Calu3 (cell line): ENCODE measurements at regions not wholly inside any gene's neighbourhood (a gene's known extent, or its start where the extent isn't known, plus 50 kb on each side); places are given as distances from the start of the nearest gene placed in this dataset.

Experiments
- BruUV-seq: library from RNA; stranded (reverse); fragments of 400-500 nt; replicated peaks from 2 replicates; lab custom pipeline; 2021; lab: Mats Ljungman, UMichigan
- CTCF ChIA-PET: fragments of 300-600 bp; sonication (Branson Sonifier 250); formaldehyde crosslinking; loops from one replicate; lab custom pipeline; 2022; ENCODE audit warnings: antibody characterized with exemption; lab: Charles Lee
- DNase-seq: peaks from one replicate; pipeline ENCODE4 v3.0.0; 2022
- H3K27ac Mint-ChIP-seq: one replicate; pipeline ENCODE4 v1.8.0; 2022; ENCODE audit warnings: mixed read lengths; ENCODE audit not compliant: unreplicated experiment
- H3K27me3 Mint-ChIP-seq: one replicate; pipeline ENCODE4 v1.8.0; 2022; ENCODE audit warnings: mixed read lengths; ENCODE audit not compliant: unreplicated experiment
- H3K36me3 Mint-ChIP-seq: one replicate; pipeline ENCODE4 v1.8.0; 2022; ENCODE audit warnings: mild to moderate bottlenecking, moderate library complexity, mixed read lengths; ENCODE audit not compliant: insufficient read depth, unreplicated experiment
- H3K4me1 Mint-ChIP-seq: one replicate; pipeline ENCODE4 v1.8.0; 2022; ENCODE audit warnings: mild to moderate bottlenecking, low read depth, mixed read lengths; ENCODE audit not compliant: unreplicated experiment
- H3K4me3 Mint-ChIP-seq: one replicate; pipeline ENCODE4 v1.8.0; 2022; ENCODE audit warnings: mild to moderate bottlenecking, low read depth, moderate library complexity, mixed read lengths; ENCODE audit not compliant: unreplicated experiment
- H3K9me3 Mint-ChIP-seq: one replicate; pipeline ENCODE4 v1.8.0; 2022; ENCODE audit warnings: low read depth, mixed read lengths; ENCODE audit not compliant: unreplicated experiment
- CTCF ChIP-seq: fragments of 200-600 bp; IDR thresholded peaks from one replicate; pipeline ENCODE4 v1.8.0; 2022; ENCODE audit warnings: antibody characterized with exemption; ENCODE audit not compliant: unreplicated experiment
- intact Hi-C: fragments of 100-400 bp; cut with micrococcal nuclease; formaldehyde crosslinking; loops from one replicate; pipeline ENCODE4 v1.10.0; 2022; ENCODE audit not compliant: unreplicated experiment

- no TSS peak for BruUV-seq
- Mint-ChIP-seq H3K27ac (no peak overlapping the region), H3K9me3 (no peaks in the 10 kb centered on the region), H3K4me1 (no peaks in the 10 kb centered on the region), H3K4me3 (no peak overlapping the region), H3K27me3 (no peaks in the 10 kb centered on the region), H3K36me3 (no peaks in the 10 kb centered on the region)
- no peak for DNase-seq
- intact Hi-C loops, result no loop called here
- CTCF ChIA-PET, result no interaction called here
- no peak for TF ChIP-seq CTCF
Measured at GRCh38 chr13:31878955-31879354, 139.6 kb downstream of the RXFP2 start.

GRCh38 chr13:31880851-31881494, 141.6 kb downstream of the RXFP2 start:
- H3K9me3 Mint-ChIP-seq, result no peaks in the 10 kb centered on the region
- no peaks in the 10 kb centered on the region for H3K4me1 Mint-ChIP-seq
- DNase-seq, result no peak
- H3K4me3 Mint-ChIP-seq, result no peak overlapping the region
- H3K36me3 Mint-ChIP-seq, result no peaks in the 10 kb centered on the region
- H3K27me3 Mint-ChIP-seq, result no peaks in the 10 kb centered on the region
- CTCF ChIA-PET, result no interaction called here
- no peak overlapping the region for H3K27ac Mint-ChIP-seq
- intact Hi-C loops, result no loop called here
- no TSS peak for BruUV-seq
- no peak for TF ChIP-seq CTCF

- H3K27me3 Mint-ChIP-seq, result no peaks in the 10 kb centered on the region
- H3K4me3 Mint-ChIP-seq, result no peak overlapping the region
- CTCF ChIA-PET, result no interaction called here
- no peaks in the 10 kb centered on the region for H3K36me3 Mint-ChIP-seq
- no peak for DNase-seq
- no TSS peak for BruUV-seq
- no peaks in the 10 kb centered on the region for H3K9me3 Mint-ChIP-seq
- intact Hi-C loops, result no loop called here
- no peaks in the 10 kb centered on the region for H3K4me1 Mint-ChIP-seq
- no peak overlapping the region for H3K27ac Mint-ChIP-seq
- no peak for TF ChIP-seq CTCF
Measured at GRCh38 chr13:31881495-31881882, 142.2 kb downstream of the RXFP2 start.

GRCh38 chr13:31882794-31883193, 143.5 kb downstream of the RXFP2 start:
- BruUV-seq, result no TSS peak
- no peaks in the 10 kb centered on the region for H3K27me3 Mint-ChIP-seq
- H3K36me3 Mint-ChIP-seq, result no peaks in the 10 kb centered on the region
- no peaks in the 10 kb centered on the region for H3K9me3 Mint-ChIP-seq
- TF ChIP-seq CTCF, result no peak
- H3K4me3 Mint-ChIP-seq, result no peak overlapping the region
- DNase-seq, result no peak
- H3K27ac Mint-ChIP-seq, result no peak overlapping the region
- H3K4me1 Mint-ChIP-seq, result no peaks in the 10 kb centered on the region
- intact Hi-C loops, result no loop called here
- CTCF ChIA-PET, result no interaction called here
